ENCODE measurements at regions not wholly inside any gene's neighbourhood (a gene's known extent, or its start where the extent isn't known, plus 50 kb on each side); places are given as distances from the start of the nearest gene placed in this dataset.

DNA sequence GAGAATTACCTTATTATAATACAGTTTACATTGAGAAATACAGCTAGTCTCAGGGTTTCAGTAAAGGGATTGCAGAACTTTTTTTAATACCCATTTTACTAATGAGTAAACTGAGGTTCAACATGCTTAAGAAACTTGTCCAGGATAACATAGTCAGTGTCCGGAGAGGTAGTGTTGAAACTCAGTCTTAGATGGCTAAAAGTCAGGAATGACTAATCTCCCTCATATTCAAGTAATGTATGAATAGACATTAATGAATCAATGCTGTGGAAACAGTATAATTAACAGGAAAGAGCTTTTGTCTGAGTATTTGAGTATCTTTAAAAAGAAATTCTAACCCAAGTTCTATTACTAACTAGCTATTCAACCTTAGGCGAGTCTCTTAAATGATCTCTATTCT is 397.6 kb downstream of the PLA2G4A start:
- intact Hi-C loops (cut with DNase I): no loop called here
- Histone ChIP-seq H3K27ac (no peak overlapping the region), H3K9me3 (no peaks in the 10 kb centered on the region), H3K36me3 (no peaks in the 10 kb centered on the region), H3K4me1 (no peaks in the 10 kb centered on the region), H3K4me3 (no peak overlapping the region), H3K27me3 (no peaks in the 10 kb centered on the region)
- no peak for TF ChIP-seq POLR2A (IDR thresholded peaks at IDR 0.05)
- DNase-seq: no peak
- WGBS, 2 donors: 48 to 68% methylated on average over 2 of the region's 2 CpGs

DNA sequence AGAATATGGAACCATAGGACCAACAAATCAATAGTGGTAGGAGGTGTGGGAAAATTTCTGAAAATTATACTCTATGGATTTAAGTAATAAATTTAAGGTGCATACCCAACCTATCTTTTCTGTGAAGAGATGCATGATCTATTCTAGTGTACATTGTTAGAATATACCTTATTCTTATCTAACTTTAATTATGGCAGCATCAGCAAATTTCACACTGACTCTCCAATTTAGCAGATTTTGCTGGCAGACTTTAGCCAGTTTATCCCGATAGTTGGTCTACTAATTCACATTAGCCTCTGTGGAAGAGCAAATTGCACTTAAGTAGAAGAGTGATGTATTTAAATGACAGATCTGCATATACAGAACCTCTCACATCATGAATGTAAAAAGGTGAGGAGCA is 400.0 kb downstream of the PLA2G4A start:
- intact Hi-C loops (cut with DNase I): no loop called here
- no peaks in the 10 kb centered on the region for H3K36me3 ChIP-seq
- no peaks in the 10 kb centered on the region for H3K27me3 ChIP-seq
- no peak for DNase-seq
- TF ChIP-seq POLR2A (IDR thresholded peaks at IDR 0.05) (no peak), POLR2AphosphoS5 (IDR thresholded peaks at IDR 0.05) (no peak), EP300 (IDR thresholded peaks at IDR 0.05) (no peak)
- TF ChIP-seq, protein P1, sequence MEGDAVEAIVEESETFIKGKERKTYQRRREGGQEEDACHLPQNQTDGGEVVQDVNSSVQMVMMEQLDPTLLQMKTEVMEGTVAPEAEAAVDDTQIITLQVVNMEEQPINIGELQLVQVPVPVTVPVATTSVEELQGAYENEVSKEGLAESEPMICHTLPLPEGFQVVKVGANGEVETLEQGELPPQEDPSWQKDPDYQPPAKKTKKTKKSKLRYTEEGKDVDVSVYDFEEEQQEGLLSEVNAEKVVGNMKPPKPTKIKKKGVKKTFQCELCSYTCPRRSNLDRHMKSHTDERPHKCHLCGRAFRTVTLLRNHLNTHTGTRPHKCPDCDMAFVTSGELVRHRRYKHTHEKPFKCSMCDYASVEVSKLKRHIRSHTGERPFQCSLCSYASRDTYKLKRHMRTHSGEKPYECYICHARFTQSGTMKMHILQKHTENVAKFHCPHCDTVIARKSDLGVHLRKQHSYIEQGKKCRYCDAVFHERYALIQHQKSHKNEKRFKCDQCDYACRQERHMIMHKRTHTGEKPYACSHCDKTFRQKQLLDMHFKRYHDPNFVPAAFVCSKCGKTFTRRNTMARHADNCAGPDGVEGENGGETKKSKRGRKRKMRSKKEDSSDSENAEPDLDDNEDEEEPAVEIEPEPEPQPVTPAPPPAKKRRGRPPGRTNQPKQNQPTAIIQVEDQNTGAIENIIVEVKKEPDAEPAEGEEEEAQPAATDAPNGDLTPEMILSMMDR (IDR thresholded peaks at IDR 0.05): no peak
- 89 to 92% methylated on average over 1 of the region's 1 CpG for WGBS, 2 donors
- H3K9me3 ChIP-seq: no peaks in the 10 kb centered on the region
- H3K4me3 ChIP-seq: no peak overlapping the region
- no peaks in the 10 kb centered on the region for H3K4me1 ChIP-seq
- H3K27ac ChIP-seq: no peak overlapping the region

DNA sequence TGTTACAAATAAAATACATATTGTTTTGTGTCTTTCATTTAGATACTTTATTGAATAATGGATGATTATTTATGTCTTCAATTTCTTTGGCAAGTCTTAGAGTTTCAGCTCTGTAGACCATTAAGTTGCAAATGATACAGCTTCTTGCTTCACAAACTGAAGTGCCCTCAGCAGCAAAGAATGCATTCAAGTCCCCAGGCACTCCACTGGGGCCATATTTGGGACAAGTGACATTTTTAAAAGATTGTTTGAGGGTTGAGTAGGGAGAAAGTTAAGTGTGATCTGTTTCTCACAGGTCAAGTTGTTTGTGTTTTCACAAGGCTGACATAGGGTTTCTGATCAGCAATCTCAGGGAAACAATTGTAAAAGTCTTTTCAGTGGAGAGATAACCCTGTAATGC is 400.7 kb downstream of the PLA2G4A start:
- Histone ChIP-seq H3K27ac (no peak overlapping the region), H3K27me3 (no peaks in the 10 kb centered on the region), H3K36me3 (no peaks in the 10 kb centered on the region), H3K4me3 (no peak overlapping the region), H3K4me1 (no peaks in the 10 kb centered on the region), H3K9me3 (no peaks in the 10 kb centered on the region)
- DNase-seq: no peak
- intact Hi-C loops (cut with DNase I): no loop called here
- no peak for TF ChIP-seq POLR2A (IDR thresholded peaks at IDR 0.05)
- TF ChIP-seq, protein P1 (IDR thresholded peaks at IDR 0.05): no peak
- TF ChIP-seq POLR2AphosphoS5 (IDR thresholded peaks at IDR 0.05): no peak
- no peak for TF ChIP-seq EP300 (IDR thresholded peaks at IDR 0.05)

DNA sequence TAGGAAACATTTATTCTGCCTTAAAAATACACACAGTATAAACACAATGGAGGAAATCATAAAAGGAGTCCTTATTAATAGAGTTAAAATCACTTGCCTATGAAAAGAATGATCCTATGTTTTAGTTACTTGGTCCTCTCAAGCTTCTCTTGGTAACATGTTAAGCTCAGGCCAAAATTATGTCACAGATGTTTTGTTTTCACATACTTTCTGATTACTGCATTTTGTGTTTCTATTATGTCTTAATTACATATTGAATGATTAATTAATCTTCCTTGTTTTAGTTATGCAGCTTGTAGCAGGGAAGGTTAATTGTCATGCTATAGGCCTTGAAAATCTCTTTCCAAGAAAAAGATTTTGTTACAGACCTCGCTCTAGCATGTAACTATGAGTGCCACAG is 406.0 kb downstream of the PLA2G4A start:
- 52 to 75% methylated on average over 1 of the region's 1 CpG for WGBS, 2 donors
- TF ChIP-seq POLR2AphosphoS5 (IDR thresholded peaks at IDR 0.05): no peak
- TF ChIP-seq POLR2A (IDR thresholded peaks at IDR 0.05): no peak
- intact Hi-C loops (cut with DNase I): no loop called here
- Histone ChIP-seq H3K9me3 (no peaks in the 10 kb centered on the region), H3K4me1 (no peaks in the 10 kb centered on the region), H3K36me3 (no peaks in the 10 kb centered on the region), H3K4me3 (no peak overlapping the region), H3K27me3 (no peaks in the 10 kb centered on the region), H3K27ac (no peak overlapping the region)
- DNase-seq: no peak

DNA sequence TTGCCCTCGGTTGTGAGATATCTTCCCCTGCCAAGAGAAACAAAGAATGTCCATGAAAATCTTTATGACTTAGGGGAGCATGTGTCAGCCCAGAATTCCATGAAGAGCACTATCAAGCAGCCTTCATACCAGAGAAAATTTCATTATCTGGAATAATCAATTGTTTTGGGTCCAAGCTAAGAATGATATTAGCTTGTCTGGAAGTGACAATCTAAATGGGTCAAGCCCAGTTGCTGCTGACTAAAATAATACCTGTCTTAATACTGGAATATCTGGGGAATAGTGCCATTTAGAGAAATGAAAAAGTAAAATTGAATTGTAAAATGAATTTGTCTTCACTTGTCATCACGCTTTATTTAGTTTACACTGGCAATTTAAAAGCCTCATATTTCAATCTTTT is 407.4 kb downstream of the PLA2G4A start:
- H3K27me3 ChIP-seq: no peaks in the 10 kb centered on the region
- H3K27ac ChIP-seq: no peak overlapping the region
- H3K36me3 ChIP-seq: no peaks in the 10 kb centered on the region
- TF ChIP-seq EP300 (IDR thresholded peaks at IDR 0.05) (no peak), POLR2A (IDR thresholded peaks at IDR 0.05) (no peak), POLR2AphosphoS5 (IDR thresholded peaks at IDR 0.05) (no peak)
- TF ChIP-seq, protein P1 (IDR thresholded peaks at IDR 0.05): no peak
- WGBS, 2 donors: 43 to 74% methylated on average over 2 of the region's 2 CpGs
- H3K4me1 ChIP-seq: no peaks in the 10 kb centered on the region
- H3K4me3 ChIP-seq: no peak overlapping the region
- DNase-seq: no peak
- intact Hi-C loops (cut with DNase I): no loop called here
- H3K9me3 ChIP-seq: no peaks in the 10 kb centered on the region

DNA sequence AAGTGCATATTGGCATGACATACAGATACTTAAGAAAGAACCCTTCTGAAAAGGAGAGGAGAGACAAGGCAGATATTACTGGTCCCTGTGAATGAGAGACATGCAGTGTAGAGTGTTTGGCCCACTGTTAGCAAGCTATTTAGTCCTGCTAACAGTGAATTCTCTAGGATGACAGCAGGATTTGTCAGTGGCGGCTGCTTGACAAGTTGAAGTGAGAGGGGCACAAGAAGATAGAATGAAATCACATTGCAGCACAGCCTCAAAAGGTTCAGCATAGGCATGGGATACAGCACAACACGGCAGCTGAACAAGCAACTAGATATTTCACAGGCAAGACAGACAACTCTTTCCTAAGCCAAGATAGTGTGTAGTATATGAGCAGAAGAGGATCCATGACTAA is 407.9 kb downstream of the PLA2G4A start:
- 68 to 71% methylated on average over 2 of the region's 2 CpGs for WGBS, 2 donors
- Histone ChIP-seq H3K27ac (no peak overlapping the region), H3K9me3 (no peaks in the 10 kb centered on the region), H3K4me1 (no peaks in the 10 kb centered on the region), H3K4me3 (no peak overlapping the region), H3K27me3 (no peaks in the 10 kb centered on the region), H3K36me3 (no peaks in the 10 kb centered on the region)
- TF ChIP-seq POLR2A (IDR thresholded peaks at IDR 0.05): no peak
- DNase-seq: no peak
- intact Hi-C loops (cut with DNase I): no loop called here

Data from sigmoid colon (tissue), 6 donors.